Endothelial cell of hepatic sinusoid (primary cell): ENCODE measurements at regions not wholly inside any gene's neighbourhood (a gene's known extent, or its start where the extent isn't known, plus 50 kb on each side); places are given as distances from the start of the nearest gene placed in this dataset.

ENCODE experiments used
- in situ Hi-C: cut with HindIII; loops from 2 replicates; pipeline ENCODE4 v1.10.0; 2017; ENCODE audit warnings: low sequenced_read_pairs

GRCh38 chr1:212221801-212222200 lies 63.4 kb upstream of the PPP2R5A start:
- in situ Hi-C loops = no loop called here

- in situ Hi-C loops = no loop called here
These were observed 61.1 kb upstream of the PPP2R5A start for GRCh38 chr1:212224102-212224501.

DNA sequence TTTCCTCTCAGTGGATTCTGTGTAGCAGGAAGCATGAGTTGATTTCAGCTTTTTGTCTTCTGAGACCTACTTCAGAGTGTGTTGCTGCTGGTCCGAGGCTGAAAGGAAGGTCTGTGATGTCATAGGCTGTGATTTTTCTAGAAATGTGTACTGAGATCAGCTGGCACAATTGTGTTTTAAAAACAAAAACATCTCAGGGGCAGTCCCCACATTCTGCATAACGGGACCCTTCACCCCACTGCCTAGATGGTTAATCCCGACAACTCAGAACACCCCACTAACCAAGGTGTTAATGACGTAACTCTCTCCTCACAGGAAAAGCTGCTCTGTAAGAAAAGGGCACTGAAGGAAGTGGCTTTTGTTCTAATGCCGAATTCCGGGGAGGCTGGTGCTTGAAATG lies 59.8 kb upstream of the PPP2R5A start:
- in situ Hi-C loops = no loop called here

GRCh38 chr1:212225871-212226302 lies 59.3 kb upstream of the PPP2R5A start:
- in situ Hi-C loops = no loop called here

- in situ Hi-C loops = no loop called here
These were observed 58.7 kb upstream of the PPP2R5A start for GRCh38 chr1:212226467-212226866.

- in situ Hi-C loops = no loop called here
These were observed 57.1 kb upstream of the PPP2R5A start for GRCh38 chr1:212228076-212228475.

- in situ Hi-C loops = no loop called here
These were observed 56.6 kb upstream of the PPP2R5A start for GRCh38 chr1:212228591-212229119.

- in situ Hi-C loops = no loop called here
These were observed 55.6 kb upstream of the PPP2R5A start for GRCh38 chr1:212229654-212230053.

DNA sequence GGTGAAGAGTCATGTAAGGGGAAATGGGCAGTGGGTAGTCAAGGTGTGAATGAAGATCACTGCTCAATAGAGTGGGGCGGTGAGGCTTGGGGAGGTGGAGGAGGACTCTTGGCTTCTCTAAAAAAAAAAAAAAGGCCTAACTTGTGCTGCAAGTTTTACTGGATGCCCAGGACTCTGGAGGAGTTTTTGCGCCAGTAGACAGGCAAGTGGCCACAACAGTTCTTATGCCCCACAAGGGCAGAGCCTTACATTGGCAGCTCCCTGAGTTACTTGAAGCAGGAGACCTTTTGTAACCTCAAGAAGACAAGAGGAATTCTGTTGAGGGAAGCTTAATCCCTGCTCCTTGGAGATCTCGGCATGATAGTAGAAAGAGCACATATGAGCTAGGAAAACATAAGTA lies 54.9 kb upstream of the PPP2R5A start:
- in situ Hi-C loops = no loop called here

- in situ Hi-C loops = no loop called here
These were observed 53.8 kb upstream of the PPP2R5A start for GRCh38 chr1:212231372-212231771.

DNA sequence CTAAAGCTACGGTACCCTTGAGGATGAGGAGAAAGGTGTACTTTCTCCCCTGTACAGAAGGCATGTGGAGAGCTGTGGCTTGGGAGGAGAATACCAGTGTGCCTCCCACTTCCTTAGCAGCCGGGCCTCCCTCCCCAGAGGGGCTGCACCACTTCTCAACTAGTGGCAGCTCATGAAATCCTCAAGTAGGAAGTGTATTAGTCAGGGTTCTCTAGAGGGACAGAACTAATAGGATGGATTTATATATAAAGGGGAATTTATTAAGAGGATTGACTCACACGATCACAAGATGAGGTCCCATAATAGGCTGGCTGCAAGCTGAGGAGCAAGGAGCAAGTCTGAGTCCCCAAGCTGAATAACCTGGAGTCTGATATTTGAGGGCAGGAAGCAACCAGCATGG lies 53.1 kb upstream of the PPP2R5A start:
- in situ Hi-C loops = no loop called here

- in situ Hi-C loops = no loop called here
These were observed 51.9 kb upstream of the PPP2R5A start for GRCh38 chr1:212233321-212233720.

GRCh38 chr1:212234431-212235395 lies 50.5 kb upstream of the PPP2R5A start:
- in situ Hi-C loops = no loop called here
